H9 (cell line): ENCODE measurements at regions not wholly inside any gene's neighbourhood (a gene's known extent, or its start where the extent isn't known, plus 50 kb on each side); places are given as distances from the start of the nearest gene placed in this dataset.
A peak's percentile ranks its signal among the peaks of the same experiment; 100 is the strongest.

Experiments
- DNase-seq: peaks from one replicate; pipeline ENCODE4 v3.0.0-alpha.2; 2017
- H2AFZ ChIP-seq: one replicate; pipeline ENCODE4 v1.6.1; 2013; ENCODE audit warnings: mild to moderate bottlenecking, low read length, control low read depth, moderate library complexity
- H2AK5ac ChIP-seq: 2 replicates; pipeline ENCODE4 v1.6.1; 2013; ENCODE audit warnings: low read length, control low read depth, mixed read lengths; ENCODE audit not compliant: insufficient read length
- H2BK120ac ChIP-seq: one replicate; pipeline ENCODE4 v1.6.1; 2013; ENCODE audit warnings: low read depth, mild to moderate bottlenecking, low read length, control low read depth, inconsistent platforms; ENCODE audit not compliant: poor library complexity, severe bottlenecking
- H2BK12ac ChIP-seq: 2 replicates; pipeline ENCODE4 v1.6.1; 2013; ENCODE audit warnings: low read length, control low read depth, mixed read lengths, low read depth; ENCODE audit not compliant: insufficient read length
- H2BK15ac ChIP-seq: 2 replicates; pipeline ENCODE4 v1.6.1; 2013; ENCODE audit warnings: low read depth, low read length, control low read depth
- H2BK20ac ChIP-seq: one replicate; pipeline ENCODE4 v1.6.1; 2013; ENCODE audit warnings: low read depth, mild to moderate bottlenecking, low read length, control low read depth, inconsistent platforms; ENCODE audit not compliant: poor library complexity, severe bottlenecking
- H2BK5ac ChIP-seq: 2 replicates; pipeline ENCODE4 v1.6.1; 2013; ENCODE audit warnings: low read length, control low read depth, mixed read lengths; ENCODE audit not compliant: insufficient read length
- H3K14ac ChIP-seq: 2 replicates; pipeline ENCODE4 v1.6.1; 2013; ENCODE audit warnings: low read length, control low read depth; ENCODE audit not compliant: insufficient read depth
- H3K18ac ChIP-seq: 2 replicates; pipeline ENCODE4 v1.6.1; 2013; ENCODE audit warnings: low read depth, mild to moderate bottlenecking, mixed read lengths, low read length, control low read depth; ENCODE audit not compliant: insufficient read length
- H3K23ac ChIP-seq: 2 replicates; pipeline ENCODE4 v1.6.1; 2013; ENCODE audit warnings: low read length, control low read depth, mixed read lengths, low read depth; ENCODE audit not compliant: insufficient read length
- H3K23me2 ChIP-seq: 2 replicates; pipeline ENCODE4 v1.6.1; 2013; ENCODE audit warnings: low read depth, mild to moderate bottlenecking, mixed read lengths, low read length, control low read depth; ENCODE audit not compliant: insufficient read length, poor library complexity, severe bottlenecking
- H3K27ac ChIP-seq: 2 replicates; pipeline ENCODE4 v1.5.1; 2013; ENCODE audit warnings: low read length, control low read depth, mixed read lengths, low read depth; ENCODE audit not compliant: insufficient read length
- H3K27me3 ChIP-seq: 2 replicates; pipeline ENCODE4 v1.6.1; 2013; ENCODE audit warnings: low read length, control low read depth, inconsistent platforms; ENCODE audit not compliant: insufficient read depth
- H3K4ac ChIP-seq: 2 replicates; pipeline ENCODE4 v1.6.1; 2013; ENCODE audit warnings: low read depth, mild to moderate bottlenecking, control low read depth, inconsistent platforms, low read length, moderate library complexity
- H3K4me1 ChIP-seq: 2 replicates; pipeline ENCODE4 v1.6.1; 2013; ENCODE audit warnings: low read length, control low read depth, inconsistent platforms; ENCODE audit not compliant: insufficient read depth
- H3K4me2 ChIP-seq: 2 replicates; pipeline ENCODE4 v1.6.1; 2013; ENCODE audit warnings: low read length, control low read depth, mixed read lengths; ENCODE audit not compliant: insufficient read length, insufficient read depth
- H3K56ac ChIP-seq: 2 replicates; pipeline ENCODE4 v1.6.1; 2013; ENCODE audit warnings: low read depth, mild to moderate bottlenecking, mixed read lengths, low read length, control low read depth; ENCODE audit not compliant: insufficient read length
- H3K79me1 ChIP-seq: 2 replicates; pipeline ENCODE4 v1.6.1; 2013; ENCODE audit warnings: low read depth, mild to moderate bottlenecking, moderate library complexity, low read length, control low read depth, inconsistent platforms; ENCODE audit not compliant: insufficient read depth, poor library complexity, severe bottlenecking
- H3K79me2 ChIP-seq: 2 replicates; pipeline ENCODE4 v1.6.1; 2013; ENCODE audit warnings: low read length, control low read depth, inconsistent platforms; ENCODE audit not compliant: insufficient read depth
- H3K9ac ChIP-seq: 2 replicates; pipeline ENCODE4 v1.6.1; 2013; ENCODE audit warnings: low read length, control low read depth, mixed read lengths; ENCODE audit not compliant: insufficient read length; ENCODE audit errors: extremely low read depth
- H3K9me3 ChIP-seq: one replicate; pipeline ENCODE4 v1.6.1; 2013; ENCODE audit warnings: low read depth, low read length, inconsistent platforms; ENCODE audit not compliant: control insufficient read depth
- H3T11ph ChIP-seq: one replicate; pipeline ENCODE4 v1.6.1; 2013; ENCODE audit warnings: mild to moderate bottlenecking, low read length, control low read depth, inconsistent platforms
- H4K20me1 ChIP-seq: one replicate; pipeline ENCODE4 v1.6.1; 2013; ENCODE audit not compliant: control insufficient read depth, insufficient read length, insufficient read depth
- H4K5ac ChIP-seq: 2 replicates; pipeline ENCODE4 v1.6.1; 2013; ENCODE audit warnings: low read depth, mild to moderate bottlenecking, mixed read lengths, low read length, control low read depth; ENCODE audit not compliant: insufficient read length
- H4K8ac ChIP-seq: replicated peaks from 2 replicates; pipeline ENCODE4 v1.6.1; 2013; ENCODE audit warnings: low read length, control low read depth, mixed read lengths, low read depth; ENCODE audit not compliant: insufficient read length
- H4K91ac ChIP-seq: 2 replicates; pipeline ENCODE4 v1.6.1; 2013; ENCODE audit warnings: low read depth, mild to moderate bottlenecking, moderate library complexity, mixed read lengths, low read length, control low read depth; ENCODE audit not compliant: insufficient read length
- H3K27ac Mint-ChIP-seq, 3 experiments: 2 replicates in 2 of 3; 3 replicates in 1 of 3; pipeline ENCODE4 v1.8.0; 2020 to 2021; ENCODE audit warnings: mixed read lengths in 3 of 3, mild to moderate bottlenecking in 1 of 3, moderate library complexity in 1 of 3
- H3K27me3 Mint-ChIP-seq: 2 replicates; pipeline ENCODE4 v1.8.0; 2021; ENCODE audit warnings: low read depth, mild to moderate bottlenecking, moderate library complexity, mixed read lengths
- H3K36me3 Mint-ChIP-seq, 3 experiments: 2 replicates in 2 of 3; 3 replicates in 1 of 3; pipeline ENCODE4 v1.8.0; 2020 to 2021; ENCODE audit warnings: low read depth in 3 of 3, mixed read lengths in 3 of 3; ENCODE audit not compliant: insufficient read depth in 1 of 3
- H3K4me1 Mint-ChIP-seq, 2 experiments: 2 replicates each; pipeline ENCODE4 v1.8.0; 2020; ENCODE audit warnings: mixed read lengths in 2 of 2
- H3K4me3 Mint-ChIP-seq, 2 experiments: 2 replicates in 1 of 2; 3 replicates in 1 of 2; pipeline ENCODE4 v1.8.0; 2020 to 2021; ENCODE audit warnings: mild to moderate bottlenecking in 2 of 2, mixed read lengths in 2 of 2, moderate library complexity in 1 of 2
- H3K9me3 Mint-ChIP-seq, 2 experiments: 2 replicates in 1 of 2; 3 replicates in 1 of 2; pipeline ENCODE4 v1.8.0; 2020; ENCODE audit warnings: mild to moderate bottlenecking in 2 of 2, mixed read lengths in 2 of 2, moderate library complexity in 1 of 2
- WGBS: extraction: QIAGEN DNeasy Blood & Tissue Kit; methylation state at CpG from one replicate; pipeline ENCODE4 v1.1.7; 2013; ENCODE audit warnings: missing lambda C conversion rate, low lambda C conversion rate, mixed read lengths; ENCODE audit not compliant: insufficient read length; ENCODE audit errors: extremely low coverage; 5-methylcytosine and 5-hydroxymethylcytosine counted together
- TF ChIP-seq, protein P1 (sequence below): fragments of 200-600 bp; sonication (generic); conservative IDR thresholded peaks from 3 replicates; pipeline ENCODE4 v1.8.0; 2021; ENCODE audit warnings: antibody characterized with exemption, mild to moderate bottlenecking

DNA sequence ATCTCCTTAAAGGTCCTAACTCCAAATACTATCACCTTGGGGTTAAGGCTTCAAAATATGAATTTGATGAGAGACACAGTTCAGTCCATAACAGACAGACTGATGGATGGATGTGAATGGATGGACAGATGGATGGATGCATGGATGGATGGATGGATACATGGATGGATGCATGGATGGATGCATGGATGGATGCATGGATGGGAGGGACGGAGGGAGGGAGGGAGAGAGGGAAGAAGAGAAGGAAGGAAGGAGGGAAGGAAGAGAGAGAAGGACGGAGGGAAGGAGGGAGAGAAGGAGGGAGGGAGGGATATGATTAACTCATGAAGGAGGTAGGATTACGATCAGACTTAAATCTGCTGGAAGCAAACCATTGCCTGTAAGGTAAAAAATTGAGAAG lies 192.4 kb downstream of the LRRN1 start:
- no peak overlapping the region for H3K4me2 ChIP-seq
- Mint-ChIP-seq H3K36me3 (peaks cover 0 to 3% (median 0%) of the 10 kb centered on the region in 3 experiments; a peak in 2 of 7 replicates), H3K4me3 (no peak overlapping the region), H3K27me3 (peaks cover 2% of the 10 kb centered on the region; the same call in 1 of the 2 replicates), H3K9me3 (peaks cover 12 to 15% of the 10 kb centered on the region in 2 experiments), H3K27ac (peak overlapping the region in 1 of 3 experiments; percentile 24; a peak in 2 of 7 replicates), H3K4me1 (no peaks in the 10 kb centered on the region)
- H4K91ac ChIP-seq = no peak overlapping the region
- H2AFZ ChIP-seq = no peak overlapping the region
- TF ChIP-seq, protein P1, sequence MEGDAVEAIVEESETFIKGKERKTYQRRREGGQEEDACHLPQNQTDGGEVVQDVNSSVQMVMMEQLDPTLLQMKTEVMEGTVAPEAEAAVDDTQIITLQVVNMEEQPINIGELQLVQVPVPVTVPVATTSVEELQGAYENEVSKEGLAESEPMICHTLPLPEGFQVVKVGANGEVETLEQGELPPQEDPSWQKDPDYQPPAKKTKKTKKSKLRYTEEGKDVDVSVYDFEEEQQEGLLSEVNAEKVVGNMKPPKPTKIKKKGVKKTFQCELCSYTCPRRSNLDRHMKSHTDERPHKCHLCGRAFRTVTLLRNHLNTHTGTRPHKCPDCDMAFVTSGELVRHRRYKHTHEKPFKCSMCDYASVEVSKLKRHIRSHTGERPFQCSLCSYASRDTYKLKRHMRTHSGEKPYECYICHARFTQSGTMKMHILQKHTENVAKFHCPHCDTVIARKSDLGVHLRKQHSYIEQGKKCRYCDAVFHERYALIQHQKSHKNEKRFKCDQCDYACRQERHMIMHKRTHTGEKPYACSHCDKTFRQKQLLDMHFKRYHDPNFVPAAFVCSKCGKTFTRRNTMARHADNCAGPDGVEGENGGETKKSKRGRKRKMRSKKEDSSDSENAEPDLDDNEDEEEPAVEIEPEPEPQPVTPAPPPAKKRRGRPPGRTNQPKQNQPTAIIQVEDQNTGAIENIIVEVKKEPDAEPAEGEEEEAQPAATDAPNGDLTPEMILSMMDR = no peak
- no peak for DNase-seq
- no peak overlapping the region for H3K18ac ChIP-seq
- H4K20me1 ChIP-seq = no peaks in the 10 kb centered on the region
- no peak overlapping the region for H4K5ac ChIP-seq
- no peak overlapping the region for H2BK5ac ChIP-seq
- H2BK120ac ChIP-seq = no peak overlapping the region
- no peak overlapping the region for H3K4ac ChIP-seq
- no peak overlapping the region for H3K9ac ChIP-seq
- no peak overlapping the region for H3K27ac ChIP-seq
- no peaks in the 10 kb centered on the region for H3K4me1 ChIP-seq
- WGBS = no CpG with 5 or more reads among the region's 3 CpGs
- H3K27me3 ChIP-seq = no peaks in the 10 kb centered on the region
- no peak overlapping the region for H3K56ac ChIP-seq
- no peaks in the 10 kb centered on the region for H3K79me2 ChIP-seq
- H2AK5ac ChIP-seq = no peak overlapping the region
- H4K8ac ChIP-seq = no peak overlapping the region
- no peaks in the 10 kb centered on the region for H3K9me3 ChIP-seq
- no peak overlapping the region for H2BK15ac ChIP-seq
- H3T11ph ChIP-seq = no peak overlapping the region
- H3K79me1 ChIP-seq = no peaks in the 10 kb centered on the region
- H3K23me2 ChIP-seq = no peaks in the 10 kb centered on the region
- H3K14ac ChIP-seq = no peak overlapping the region
- H2BK20ac ChIP-seq = no peak overlapping the region
- no peak overlapping the region for H3K23ac ChIP-seq
- no peak overlapping the region for H2BK12ac ChIP-seq
